GM21423 (cell line): ENCODE measurements at regions not wholly inside any gene's neighbourhood (a gene's known extent, or its start where the extent isn't known, plus 50 kb on each side); places are given as distances from the start of the nearest gene placed in this dataset.
"Not testable (repeated sequence)": the region's sequence is repeated elsewhere in the genome, so short reads cannot be mapped to it uniquely, and the experiment has no call there.

ENCODE experiments used
- ATAC-seq: cut with Tn5 transposase; IDR thresholded peaks from one replicate; pipeline ENCODE4 v1.9.1; 2021; ENCODE audit warnings: mild to moderate bottlenecking, moderate library complexity; ENCODE audit not compliant: unreplicated experiment

- ATAC-seq: no peak
These were observed 121.5 kb upstream of the PDE1A start for GRCh38 chr2:182548031-182548950.

- ATAC-seq: no peak
These were observed 123.4 kb upstream of the PDE1A start for GRCh38 chr2:182550234-182550633.

- ATAC-seq: not testable (repeated sequence)
These were observed 125.4 kb upstream of the PDE1A start for GRCh38 chr2:182552232-182552631.

GRCh38 chr2:182552785-182553184 lies 125.9 kb upstream of the PDE1A start:
- not testable (repeated sequence) for ATAC-seq

- ATAC-seq: peak; percentile 99
These were observed 126.6 kb upstream of the PDE1A start for GRCh38 chr2:182553483-182553882.

GRCh38 chr2:182554950-182555349 lies 128.1 kb upstream of the PDE1A start:
- ATAC-seq: no peak

- ATAC-seq: no peak
These were observed 131.7 kb upstream of the PDE1A start for GRCh38 chr2:182558564-182558963.

GRCh38 chr2:182559623-182560022 lies 132.8 kb upstream of the PDE1A start:
- ATAC-seq: no peak

- no peak for ATAC-seq
These were observed 139.2 kb upstream of the PDE1A start for GRCh38 chr2:182565911-182566567.

- ATAC-seq: no peak
These were observed 142.5 kb upstream of the DNAJC10 start for GRCh38 chr2:182573553-182573952.

GRCh38 chr2:182577816-182578215 lies 138.2 kb upstream of the DNAJC10 start:
- no peak for ATAC-seq

GRCh38 chr2:182581196-182581935 lies 134.7 kb upstream of the DNAJC10 start:
- ATAC-seq: no peak

GRCh38 chr2:182584462-182584861 lies 131.6 kb upstream of the DNAJC10 start:
- no peak for ATAC-seq

- ATAC-seq: no peak
These were observed 131.1 kb upstream of the DNAJC10 start for GRCh38 chr2:182585001-182585400.

GRCh38 chr2:182585430-182585829 lies 130.6 kb upstream of the DNAJC10 start:
- no peak for ATAC-seq

GRCh38 chr2:182586426-182586825 lies 129.6 kb upstream of the DNAJC10 start:
- peak; percentile 73 for ATAC-seq

- no peak for ATAC-seq
These were observed 128.2 kb upstream of the DNAJC10 start for GRCh38 chr2:182587831-182588230.

GRCh38 chr2:182589121-182589520 lies 126.9 kb upstream of the DNAJC10 start:
- no peak for ATAC-seq

GRCh38 chr2:182591774-182592173 lies 124.3 kb upstream of the DNAJC10 start:
- ATAC-seq: no peak

- no peak for ATAC-seq
These were observed 123.2 kb upstream of the DNAJC10 start for GRCh38 chr2:182592691-182593393.
